Breast epithelium (tissue), 4 donors: ENCODE measurements at regions not wholly inside any gene's neighbourhood (a gene's known extent, or its start where the extent isn't known, plus 50 kb on each side); places are given as distances from the start of the nearest gene placed in this dataset.

ENCODE experiments used
- DNase-seq, 2 donors: peaks; one replicate each; pipeline ENCODE4 v3.0.0-alpha.2; 2019; ENCODE audit warnings: low spot score in 2 of 2
- H3K27ac ChIP-seq, 2 donors: fragments of 200-600 bp; sonication (generic) in 1 of 2; one replicate each; pipeline ENCODE4 v1.5.1; 2016 to 2019; ENCODE audit warnings: mild to moderate bottlenecking in 1 of 2
- H3K27me3 ChIP-seq, 2 donors: fragments of 200-600 bp; sonication (generic) in 1 of 2; one replicate each; pipeline versions ENCODE4 v1.5.1 to v1.6.0; 2017 to 2019; ENCODE audit warnings: control low read depth in 1 of 2, mild to moderate bottlenecking in 1 of 2
- H3K36me3 ChIP-seq: fragments of 200-600 bp; one replicate; pipeline ENCODE4 v1.5.1; 2019
- H3K4me1 ChIP-seq, 2 donors: fragments of 200-600 bp; sonication (generic); one replicate each; pipeline ENCODE4 v1.5.1; 2016 to 2019; ENCODE audit warnings: control low read depth in 1 of 2
- H3K4me3 ChIP-seq, 3 donors: fragments of 200-600 bp; sonication (generic); 1 replicate in 2 of 3; 2 replicates in 1 of 3; pipeline ENCODE4 v1.5.1; 2016 to 2019; ENCODE audit warnings: mild to moderate bottlenecking in 3 of 3, moderate library complexity in 2 of 3
- H3K9me3 ChIP-seq, 2 donors: fragments of 200-600 bp; sonication (generic) in 1 of 2; one replicate each; pipeline ENCODE4 v1.5.1; 2016 to 2019; ENCODE audit warnings: control low read depth in 1 of 2
- POLR2A ChIP-seq: fragments of 450-650 bp; IDR thresholded peaks from one replicate; pipeline ENCODE4 v1.6.1; 2016; ENCODE audit warnings: antibody characterized with exemption, mild to moderate bottlenecking, moderate library complexity
- POLR2AphosphoS5 ChIP-seq, 3 donors: sonication (generic); formaldehyde crosslinking; IDR thresholded peaks; one replicate each; pipeline ENCODE4 v1.6.1; 2017; ENCODE audit warnings: antibody characterized with exemption in 3 of 3
- intact Hi-C: fragments of 100-400 bp; cut with DNase I; formaldehyde crosslinking; loops from one replicate; pipeline ENCODE4 v1.15.1; 2023; ENCODE audit warnings: low total_unique reads
- TF ChIP-seq, protein P1 (sequence below), 3 donors: fragments of 450-650 bp; IDR thresholded peaks; one replicate each; pipeline ENCODE4 v1.5.1; 2016 to 2017; ENCODE audit warnings: antibody characterized with exemption in 3 of 3, mild to moderate bottlenecking in 3 of 3, moderate library complexity in 3 of 3

DNA sequence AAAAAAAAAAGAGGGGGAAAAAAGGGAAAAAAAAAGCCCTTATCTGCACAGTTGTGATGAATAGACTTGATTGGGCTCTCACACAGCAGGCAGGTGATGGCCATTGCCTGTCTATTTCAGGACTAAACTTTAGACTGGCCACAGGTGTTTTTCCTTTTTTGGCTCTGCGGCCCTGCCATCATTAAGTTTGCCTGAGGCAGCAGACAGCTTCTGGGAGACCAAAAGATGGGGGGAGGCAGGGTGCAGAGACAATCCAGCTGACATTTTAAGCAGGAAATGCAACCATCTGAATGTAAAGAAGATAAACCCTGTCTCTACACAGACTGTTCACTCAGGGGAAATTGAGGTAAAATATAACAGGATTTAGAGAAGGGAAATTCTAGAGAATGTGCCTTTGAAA is 295.0 kb upstream of the KCNH8 start:
- Histone ChIP-seq H3K4me1 (no peaks in the 10 kb centered on the region), H3K27ac (no peak overlapping the region), H3K4me3 (no peak overlapping the region), H3K9me3 (no peaks in the 10 kb centered on the region), H3K27me3 (no peaks in the 10 kb centered on the region), H3K36me3 (no peaks in the 10 kb centered on the region)
- TF ChIP-seq, protein P1, sequence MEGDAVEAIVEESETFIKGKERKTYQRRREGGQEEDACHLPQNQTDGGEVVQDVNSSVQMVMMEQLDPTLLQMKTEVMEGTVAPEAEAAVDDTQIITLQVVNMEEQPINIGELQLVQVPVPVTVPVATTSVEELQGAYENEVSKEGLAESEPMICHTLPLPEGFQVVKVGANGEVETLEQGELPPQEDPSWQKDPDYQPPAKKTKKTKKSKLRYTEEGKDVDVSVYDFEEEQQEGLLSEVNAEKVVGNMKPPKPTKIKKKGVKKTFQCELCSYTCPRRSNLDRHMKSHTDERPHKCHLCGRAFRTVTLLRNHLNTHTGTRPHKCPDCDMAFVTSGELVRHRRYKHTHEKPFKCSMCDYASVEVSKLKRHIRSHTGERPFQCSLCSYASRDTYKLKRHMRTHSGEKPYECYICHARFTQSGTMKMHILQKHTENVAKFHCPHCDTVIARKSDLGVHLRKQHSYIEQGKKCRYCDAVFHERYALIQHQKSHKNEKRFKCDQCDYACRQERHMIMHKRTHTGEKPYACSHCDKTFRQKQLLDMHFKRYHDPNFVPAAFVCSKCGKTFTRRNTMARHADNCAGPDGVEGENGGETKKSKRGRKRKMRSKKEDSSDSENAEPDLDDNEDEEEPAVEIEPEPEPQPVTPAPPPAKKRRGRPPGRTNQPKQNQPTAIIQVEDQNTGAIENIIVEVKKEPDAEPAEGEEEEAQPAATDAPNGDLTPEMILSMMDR (IDR thresholded peaks at IDR 0.05) = no peak
- no peak for TF ChIP-seq POLR2AphosphoS5 (IDR thresholded peaks at IDR 0.05)
- DNase-seq = no peak
- intact Hi-C loops = no loop called here

DNA sequence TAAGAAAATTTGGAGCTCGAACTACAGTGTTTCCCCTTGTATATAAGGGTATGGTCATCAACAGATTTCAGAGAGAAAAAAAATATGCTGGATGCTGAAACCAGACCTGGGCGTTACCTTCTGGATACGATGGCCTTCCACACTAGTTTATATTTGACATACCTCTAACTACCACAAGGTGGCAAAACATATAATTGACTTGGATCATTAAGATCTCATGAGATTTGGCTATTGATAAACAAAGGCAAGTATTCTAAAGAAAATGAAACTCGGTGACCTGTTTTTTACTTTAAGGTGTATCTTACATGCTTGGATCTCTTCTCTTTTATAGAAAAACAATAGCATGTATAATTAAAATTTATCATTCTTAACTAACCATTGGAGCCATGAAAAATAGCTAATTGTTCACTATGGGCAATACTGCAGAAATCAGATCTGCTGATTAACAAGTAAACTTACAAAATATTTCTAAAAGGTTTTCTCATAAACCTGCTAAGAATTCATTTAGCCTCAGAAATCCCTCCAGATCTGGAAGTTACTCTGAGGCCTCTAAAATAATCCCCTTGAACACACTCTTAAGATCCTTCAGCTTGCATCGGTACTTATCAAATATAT is 300.6 kb upstream of the KCNH8 start:
- TF ChIP-seq POLR2A = no peak
- no peak for TF ChIP-seq POLR2AphosphoS5 (IDR thresholded peaks at IDR 0.05)
- TF ChIP-seq, protein P1 (IDR thresholded peaks at IDR 0.05) = no peak
- H3K9me3 ChIP-seq = no peaks in the 10 kb centered on the region
- intact Hi-C loops = no loop called here
- H3K36me3 ChIP-seq = no peaks in the 10 kb centered on the region
- H3K4me1 ChIP-seq = no peaks in the 10 kb centered on the region
- no peaks in the 10 kb centered on the region for H3K27me3 ChIP-seq
- no peak overlapping the region for H3K4me3 ChIP-seq
- H3K27ac ChIP-seq = no peak overlapping the region
- DNase-seq = no peak

DNA sequence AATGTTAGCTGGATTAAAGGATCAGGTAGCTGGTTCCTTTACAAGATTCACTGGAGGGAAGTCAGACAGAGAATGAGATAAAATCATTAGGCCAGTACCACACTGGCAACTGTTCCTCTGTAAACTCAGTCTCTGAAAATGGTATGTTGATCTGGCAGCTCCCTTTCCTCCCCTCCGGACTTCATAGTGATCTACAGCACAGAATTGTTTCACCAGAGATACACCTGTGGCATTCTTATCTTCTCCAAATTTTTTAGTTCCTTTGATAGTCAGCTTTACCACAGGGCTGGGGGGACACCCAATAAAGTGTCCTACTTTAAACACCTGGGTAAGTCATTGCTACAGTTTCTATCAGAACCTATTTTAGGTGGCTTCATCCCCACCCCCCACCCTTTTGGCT is 304.3 kb upstream of the KCNH8 start:
- peak overlapping the region; percentile 21 to 25 for H3K27ac ChIP-seq
- no peak for DNase-seq
- intact Hi-C loops = no loop called here

DNA sequence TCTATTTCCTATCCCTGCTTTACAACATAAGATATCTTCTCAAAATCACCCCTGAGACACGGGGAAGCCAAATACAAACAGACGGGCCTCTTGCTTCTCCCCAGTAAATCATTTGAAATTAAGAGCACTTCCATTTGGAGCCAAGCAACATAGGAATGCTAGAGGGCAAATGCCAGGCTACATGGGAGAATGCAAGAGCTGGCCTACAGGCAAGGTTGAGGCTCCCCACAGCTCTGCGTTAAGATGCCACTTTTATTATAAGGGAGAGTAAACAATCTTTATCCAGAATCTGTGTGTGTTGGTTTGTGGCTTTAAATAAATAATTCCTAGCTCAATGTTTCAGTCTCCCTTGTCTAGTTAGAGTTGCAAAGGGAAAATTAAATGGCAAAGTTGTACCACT is 305.1 kb upstream of the KCNH8 start:
- Histone ChIP-seq H3K9me3 (no peaks in the 10 kb centered on the region), H3K36me3 (no peaks in the 10 kb centered on the region), H3K27ac (no peak overlapping the region), H3K4me1 (no peaks in the 10 kb centered on the region), H3K4me3 (no peak overlapping the region), H3K27me3 (no peaks in the 10 kb centered on the region)
- intact Hi-C loops = no loop called here
- no peak for TF ChIP-seq POLR2A
- TF ChIP-seq POLR2AphosphoS5 (IDR thresholded peaks at IDR 0.05) = no peak
- TF ChIP-seq, protein P1 (IDR thresholded peaks at IDR 0.05) = no peak
- DNase-seq = no peak

More for the DNA sequence above, 304.3 kb upstream of the KCNH8 start:
- Histone ChIP-seq H3K4me3 (no peak overlapping the region), H3K36me3 (no peaks in the 10 kb centered on the region), H3K4me1 (no peaks in the 10 kb centered on the region), H3K27me3 (no peaks in the 10 kb centered on the region), H3K9me3 (no peaks in the 10 kb centered on the region)
- TF ChIP-seq, protein P1 (IDR thresholded peaks at IDR 0.05) = no peak
- no peak for TF ChIP-seq POLR2A
- TF ChIP-seq POLR2AphosphoS5 (IDR thresholded peaks at IDR 0.05) = no peak

DNA sequence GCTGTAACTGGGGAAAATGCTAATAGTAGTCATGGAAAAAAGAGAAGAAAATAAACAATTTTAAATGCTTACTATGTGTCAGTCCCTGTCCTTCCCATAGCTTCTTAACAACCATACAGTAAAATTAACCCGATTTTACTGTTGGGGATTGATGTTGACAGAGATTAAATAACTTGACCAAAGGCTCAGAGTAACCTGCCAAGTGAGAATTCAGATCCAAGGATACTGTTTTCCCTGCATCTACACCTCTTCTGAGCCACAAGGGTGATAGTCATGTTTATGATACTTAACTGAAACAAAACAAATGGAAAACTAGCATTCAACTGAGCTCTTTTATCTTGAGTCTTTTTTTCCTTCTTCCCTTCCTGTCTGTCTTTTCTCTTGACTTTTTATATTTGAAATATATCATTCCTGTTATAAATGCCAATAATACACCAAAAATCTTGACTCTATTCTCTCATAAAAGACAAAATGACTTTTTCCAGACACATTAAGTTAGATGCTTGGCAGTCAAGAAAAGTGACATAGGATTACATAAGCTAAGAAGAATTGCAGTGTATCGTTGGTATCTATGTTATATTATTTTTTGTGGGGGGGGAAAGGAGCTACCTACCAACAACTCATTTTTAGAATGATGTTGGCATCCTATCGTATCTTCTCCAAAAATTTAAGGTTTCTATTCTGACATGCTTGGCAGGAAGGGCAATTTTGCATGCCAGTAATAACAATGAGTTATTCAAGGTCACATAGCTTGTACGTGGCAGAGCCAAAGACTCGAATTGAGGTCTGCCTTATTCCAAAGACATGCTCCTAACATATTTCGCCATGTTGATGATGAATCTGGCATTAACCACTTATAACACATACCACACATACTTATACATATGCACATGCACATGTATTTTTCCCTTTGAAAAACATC is 306.6 kb upstream of the KCNH8 start:
- Histone ChIP-seq H3K4me1 (no peaks in the 10 kb centered on the region), H3K27me3 (no peaks in the 10 kb centered on the region), H3K4me3 (no peak overlapping the region), H3K9me3 (no peaks in the 10 kb centered on the region), H3K36me3 (no peaks in the 10 kb centered on the region), H3K27ac (no peak overlapping the region)
- TF ChIP-seq POLR2A (no peak), POLR2AphosphoS5 (IDR thresholded peaks at IDR 0.05) (no peak)
- TF ChIP-seq, protein P1 (IDR thresholded peaks at IDR 0.05) = no peak
- no peak for DNase-seq
- intact Hi-C loops = no loop called here
